HG03378 (cell line): ENCODE measurements at regions not wholly inside any gene's neighbourhood (a gene's known extent, or its start where the extent isn't known, plus 50 kb on each side); places are given as distances from the start of the nearest gene placed in this dataset.

Experiments used
- ATAC-seq: cut with Tn5 transposase; IDR thresholded peaks from one replicate; pipeline ENCODE4 v1.9.1; 2021; ENCODE audit warnings: mild to moderate bottlenecking, moderate library complexity; ENCODE audit not compliant: unreplicated experiment

- ATAC-seq = no peak
Observed at GRCh38 chr15:66832664-66833063, 130.6 kb downstream of the SMAD6 start.

GRCh38 chr15:66833371-66833770 lies 131.3 kb downstream of the SMAD6 start:
- ATAC-seq = no peak

- ATAC-seq = no peak
Observed at GRCh38 chr15:66833803-66834202, 131.8 kb downstream of the SMAD6 start.

- no peak for ATAC-seq
Observed at GRCh38 chr15:66834881-66835878, 133.1 kb downstream of the SMAD6 start.

- ATAC-seq = no peak
Observed at GRCh38 chr15:66836231-66837030, 134.4 kb downstream of the SMAD6 start.

- no peak for ATAC-seq
Observed at GRCh38 chr15:66838202-66838601, 136.2 kb downstream of the SMAD6 start.

- ATAC-seq = no peak
Observed at GRCh38 chr15:66838671-66839239, 136.7 kb downstream of the SMAD6 start.

GRCh38 chr15:66839506-66840112 lies 137.6 kb downstream of the SMAD6 start:
- ATAC-seq = no peak

GRCh38 chr15:66840615-66841390 lies 138.8 kb downstream of the SMAD6 start:
- ATAC-seq = no peak

GRCh38 chr15:66841953-66842681 lies 140.1 kb downstream of the SMAD6 start:
- no peak for ATAC-seq

GRCh38 chr15:66842710-66843441 lies 140.8 kb downstream of the SMAD6 start:
- ATAC-seq = no peak

- no peak for ATAC-seq
Observed at GRCh38 chr15:66843581-66843980, 141.5 kb downstream of the SMAD6 start.

GRCh38 chr15:66844041-66844746 lies 142.2 kb downstream of the SMAD6 start:
- ATAC-seq = no peak

GRCh38 chr15:66844747-66845145 lies 142.7 kb downstream of the SMAD6 start:
- ATAC-seq = no peak

- ATAC-seq = no peak
Observed at GRCh38 chr15:66845266-66845785, 143.3 kb downstream of the SMAD6 start.

- ATAC-seq = no peak
Observed at GRCh38 chr15:66846031-66846430, 144.0 kb downstream of the SMAD6 start.

- ATAC-seq = no peak
Observed at GRCh38 chr15:66846811-66847210, 144.8 kb downstream of the SMAD6 start.

- ATAC-seq = no peak
Observed at GRCh38 chr15:66847565-66847991, 145.5 kb downstream of the SMAD6 start.
